Jurkat, Clone E6-1 (cell line): ENCODE measurements at regions not wholly inside any gene's neighbourhood (a gene's known extent, or its start where the extent isn't known, plus 50 kb on each side); places are given as distances from the start of the nearest gene placed in this dataset.

Experiments
- DNase-seq: peaks from one replicate; pipeline ENCODE4 v3.0.0-alpha.2; 2011; ENCODE audit warnings: low read depth, low spot score
- H3K4me3 ChIP-seq: 2 replicates; pipeline ENCODE4 v1.5.1; 2011; ENCODE audit warnings: mild to moderate bottlenecking, low read length, control low read depth, moderate library complexity

- DNase-seq = no peak
Measured at GRCh38 chr17:5635949-5636348, 51.6 kb upstream of the NLRP1 start.

GRCh38 chr17:5638596-5638995 lies 54.3 kb upstream of the NLRP1 start:
- DNase-seq = no peak
- no peak overlapping the region for H3K4me3 ChIP-seq

More at GRCh38 chr17:5635949-5636348, 51.6 kb upstream of the NLRP1 start:
- H3K4me3 ChIP-seq = no peak overlapping the region

DNA sequence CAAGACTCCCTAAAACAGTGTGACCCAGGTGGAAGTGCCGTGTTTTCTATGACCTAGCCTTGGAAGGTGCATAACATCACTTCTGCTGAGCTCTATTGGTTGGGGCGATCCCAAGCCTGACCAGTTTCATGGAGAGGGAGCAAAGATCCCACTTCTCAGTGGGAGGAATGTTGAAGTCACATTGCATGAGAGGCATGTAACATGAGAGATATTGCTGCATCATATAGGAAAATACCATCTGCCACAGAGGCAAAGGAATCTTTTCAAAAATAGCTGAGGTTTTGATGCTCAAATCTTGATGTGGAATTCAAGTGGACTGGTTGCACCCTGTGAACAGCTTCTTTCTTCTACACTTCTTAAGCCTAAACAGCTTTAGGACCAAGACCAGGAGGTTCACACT lies 56.4 kb upstream of the NLRP1 start:
- no peak for DNase-seq
- no peak overlapping the region for H3K4me3 ChIP-seq

GRCh38 chr17:5642752-5643151 lies 58.4 kb upstream of the NLRP1 start:
- H3K4me3 ChIP-seq = no peak overlapping the region
- DNase-seq = no peak

GRCh38 chr17:5644065-5644464 lies 59.8 kb upstream of the NLRP1 start:
- no peak for DNase-seq
- H3K4me3 ChIP-seq = no peak overlapping the region

DNA sequence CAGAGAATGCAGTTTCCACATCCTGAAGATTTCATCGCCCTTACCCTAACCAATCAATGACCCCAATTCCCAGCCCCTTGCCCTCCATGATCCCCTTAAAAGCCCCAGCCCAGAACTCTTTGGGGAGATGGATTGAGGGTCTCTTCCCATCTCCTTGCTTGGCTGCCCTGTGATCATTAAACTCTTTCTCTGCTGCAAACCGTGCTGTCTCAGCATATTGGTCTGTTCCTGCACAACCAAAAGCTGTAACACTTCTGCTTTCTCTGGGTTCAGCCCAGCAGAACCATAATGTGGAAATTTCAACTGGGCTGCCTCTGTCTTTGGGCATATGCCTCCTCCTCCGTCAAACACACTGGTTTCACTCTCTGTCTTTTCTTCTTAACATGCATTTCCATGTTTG lies 67.0 kb upstream of the NLRP1 start:
- H3K4me3 ChIP-seq = no peak overlapping the region
- DNase-seq = no peak

- H3K4me3 ChIP-seq = no peak overlapping the region
- no peak for DNase-seq
Measured at GRCh38 chr17:5661491-5662125, 77.3 kb upstream of the NLRP1 start.

DNA sequence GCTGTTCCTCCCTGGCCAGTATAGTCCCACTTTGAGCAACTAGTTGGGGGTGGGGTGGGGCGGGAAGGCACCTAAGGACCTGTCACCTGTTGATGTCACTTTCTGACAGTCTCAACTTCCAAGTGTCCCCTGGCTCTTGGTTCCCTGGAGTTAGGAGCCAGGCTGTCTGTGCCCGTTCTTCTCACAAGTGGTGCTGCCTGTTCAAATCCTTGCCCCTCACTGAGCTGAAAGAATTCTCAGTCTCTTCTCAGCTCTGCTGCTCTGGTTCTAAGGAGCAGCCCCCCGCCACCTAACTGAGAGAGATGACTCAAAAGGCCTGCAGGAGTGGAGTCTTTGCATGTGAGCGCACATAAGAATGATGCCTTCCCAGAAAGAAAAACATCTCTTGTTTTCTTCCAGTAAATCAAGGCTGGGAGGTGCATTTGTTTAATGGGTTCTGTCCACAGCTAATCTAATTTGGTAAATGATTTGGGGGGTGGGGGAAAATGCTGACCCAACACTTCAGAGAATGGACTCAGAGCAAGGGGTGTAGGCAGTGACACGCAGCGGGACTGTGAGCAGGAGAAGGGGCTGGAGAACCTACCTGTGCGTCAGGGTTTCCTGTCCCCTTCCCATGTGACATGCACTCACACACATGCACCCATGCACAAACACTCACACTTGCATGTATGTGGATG lies 78.2 kb upstream of the NLRP1 start:
- no peak for DNase-seq
- H3K4me3 ChIP-seq = no peak overlapping the region

- no peak for DNase-seq
- no peak overlapping the region for H3K4me3 ChIP-seq
Measured at GRCh38 chr17:5665164-5665563, 80.9 kb upstream of the NLRP1 start.

DNA sequence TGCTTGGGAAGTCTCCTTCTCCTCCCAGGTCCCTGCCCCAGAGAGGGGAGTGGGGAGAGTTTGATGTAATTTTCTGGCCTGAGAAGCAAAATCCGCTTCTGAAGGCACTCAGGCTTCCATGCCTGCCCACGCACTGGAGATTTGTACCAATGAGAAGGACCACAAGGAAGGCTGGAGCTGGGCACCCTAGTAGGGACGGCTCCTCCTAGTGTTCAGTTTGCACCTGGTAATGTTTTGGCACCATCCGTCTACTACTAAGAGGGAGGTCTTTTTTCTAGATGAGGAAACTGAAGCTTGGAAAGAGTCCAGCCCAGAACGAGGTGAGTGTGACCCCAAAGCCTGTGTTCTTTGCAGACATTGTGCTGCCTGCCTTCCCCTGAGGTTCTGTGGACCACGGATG lies 83.6 kb upstream of the NLRP1 start:
- no peak overlapping the region for H3K4me3 ChIP-seq
- DNase-seq = no peak

DNA sequence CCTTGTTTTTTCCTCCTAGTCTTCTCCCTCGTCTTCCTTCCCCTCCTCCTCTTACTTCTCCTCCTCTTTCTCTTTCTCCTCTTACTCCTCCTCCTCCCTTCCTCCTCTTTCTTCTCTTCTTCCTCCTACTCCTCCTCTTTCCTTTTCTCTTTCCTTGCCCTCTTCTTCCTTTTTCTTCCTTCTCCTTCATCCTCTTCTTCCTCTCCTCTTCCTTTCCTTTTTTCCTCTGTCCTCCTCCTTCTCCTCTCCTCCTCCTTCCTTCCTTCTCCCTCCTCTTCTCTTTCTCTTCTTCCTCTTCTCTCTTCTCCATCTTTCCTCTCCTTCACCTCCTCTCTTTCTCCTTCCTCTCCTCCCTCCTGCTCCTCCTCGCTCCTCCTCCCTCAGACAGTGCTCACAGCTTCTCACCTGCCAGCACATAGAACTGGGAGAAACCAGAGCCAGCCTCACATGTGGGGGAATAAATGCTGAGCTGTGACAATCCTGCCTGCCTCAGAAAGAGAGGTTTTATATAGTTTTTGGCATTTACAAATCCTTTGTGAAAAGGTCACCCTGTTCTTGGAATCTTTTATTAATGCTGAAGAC lies 84.3 kb upstream of the NLRP1 start:
- H3K4me3 ChIP-seq = no peak overlapping the region
- DNase-seq = no peak

DNA sequence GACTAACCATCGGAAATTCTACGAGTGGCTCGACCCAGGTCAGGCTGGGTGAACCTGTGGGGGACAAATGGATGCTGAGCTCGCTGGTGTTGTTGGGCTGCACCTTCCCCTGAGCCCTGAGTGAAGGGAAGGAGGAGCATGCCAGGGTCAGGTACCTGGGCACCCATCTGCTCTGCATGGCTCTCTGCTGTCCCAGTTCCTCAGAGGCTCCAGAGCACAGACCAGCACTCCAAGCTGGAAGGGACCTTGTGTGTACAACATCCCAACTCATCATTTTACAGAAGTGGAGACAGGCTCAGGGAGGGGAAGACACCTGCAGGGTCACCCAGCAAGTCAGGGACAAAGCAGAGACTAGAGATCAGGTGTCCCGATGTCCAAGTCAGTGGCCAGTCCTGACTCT lies 84.9 kb upstream of the NLRP1 start:
- no peak overlapping the region for H3K4me3 ChIP-seq
- DNase-seq = no peak

DNA sequence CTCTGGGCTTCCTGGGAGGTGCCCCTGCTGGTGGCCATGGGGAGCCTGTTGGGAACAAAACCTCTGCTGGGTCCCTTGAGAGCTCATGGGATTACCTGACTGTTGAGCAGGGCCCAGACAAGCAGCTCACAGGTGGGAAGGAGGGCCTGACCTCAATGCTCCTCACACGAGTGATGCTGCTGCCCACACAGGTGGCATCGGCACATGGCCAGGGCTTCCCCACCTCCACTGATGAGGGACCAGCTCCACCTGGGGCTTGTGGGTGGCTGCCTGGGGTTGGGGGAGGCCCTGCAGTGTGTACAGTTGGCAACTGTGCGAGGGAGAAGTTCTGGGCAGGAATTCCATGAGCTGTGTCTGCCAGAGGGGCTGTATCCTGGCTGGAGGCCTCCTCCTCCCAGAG lies 87.8 kb upstream of the NLRP1 start:
- no peak overlapping the region for H3K4me3 ChIP-seq

GRCh38 chr17:5672815-5673430 lies 88.6 kb upstream of the NLRP1 start:
- DNase-seq = no peak
- H3K4me3 ChIP-seq = no peak overlapping the region

More for the DNA sequence above, 87.8 kb upstream of the NLRP1 start:
- no peak for DNase-seq

DNA sequence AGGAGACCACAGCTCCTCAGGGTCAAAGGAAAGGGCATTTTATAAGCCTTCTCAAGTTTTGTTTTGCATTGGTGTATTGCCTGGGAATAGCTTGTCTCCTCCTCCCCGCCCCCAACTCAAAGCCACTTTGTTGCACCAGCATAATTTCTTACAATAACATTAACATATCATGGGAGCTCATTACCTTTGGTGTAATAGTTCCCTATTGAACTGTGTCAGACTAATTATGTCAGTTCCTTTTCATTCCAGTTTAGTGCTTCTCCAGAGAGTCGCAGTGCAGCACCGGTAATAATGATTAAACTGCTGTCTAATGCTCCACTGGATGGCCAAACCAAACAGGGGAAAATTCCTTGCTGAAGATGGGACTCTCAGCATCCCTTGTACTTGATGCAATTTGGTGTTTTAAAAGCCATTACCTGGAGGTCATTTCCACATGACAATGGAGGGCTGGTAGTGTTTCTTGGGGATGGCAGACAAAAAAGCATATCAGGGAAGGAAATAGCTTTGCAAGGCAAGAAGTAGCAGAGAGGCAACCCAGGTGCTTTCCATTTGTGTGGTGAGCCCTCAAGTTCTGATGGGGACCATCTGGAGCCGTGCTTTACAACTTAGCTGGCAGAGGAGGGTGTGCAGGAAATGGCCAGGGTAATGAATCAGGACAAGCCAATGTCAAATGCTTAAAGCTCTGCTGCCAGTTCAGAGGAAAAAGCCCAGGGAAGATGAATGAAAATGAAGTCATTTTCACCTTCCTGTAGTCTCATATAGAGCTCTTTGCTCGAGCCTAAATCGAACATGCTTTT lies 91.5 kb upstream of the NLRP1 start:
- H3K4me3 ChIP-seq = no peak overlapping the region
- no peak for DNase-seq

- no peak overlapping the region for H3K4me3 ChIP-seq
- DNase-seq = no peak
Measured at GRCh38 chr17:5677620-5678019, 93.3 kb upstream of the NLRP1 start.

GRCh38 chr17:5678171-5678570 lies 93.9 kb upstream of the NLRP1 start:
- no peak overlapping the region for H3K4me3 ChIP-seq
- no peak for DNase-seq

- DNase-seq = no peak
Measured at GRCh38 chr17:5680766-5681165, 96.5 kb upstream of the NLRP1 start.

DNA sequence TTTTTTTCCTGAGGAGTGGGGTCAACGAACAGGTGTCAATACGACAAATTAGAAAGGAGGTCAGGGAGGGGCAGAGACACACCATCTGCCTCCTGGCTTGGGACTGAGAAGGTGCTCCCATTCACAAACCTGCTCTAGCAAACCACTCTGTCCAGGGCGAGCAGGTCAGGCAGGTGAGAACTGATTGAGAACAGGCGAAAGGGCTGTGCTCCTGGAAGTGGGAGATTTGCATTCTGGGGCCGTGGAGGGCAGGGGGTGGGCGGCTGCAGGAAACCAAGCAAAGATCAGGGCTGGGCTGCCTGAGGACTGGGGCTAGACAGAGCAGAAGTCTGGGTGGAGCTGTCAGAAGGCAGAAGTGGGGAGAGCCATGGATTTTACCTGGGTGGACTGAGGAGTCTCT lies 98.9 kb upstream of the NLRP1 start:
- DNase-seq = no peak
- H3K4me3 ChIP-seq = no peak overlapping the region

More at GRCh38 chr17:5680766-5681165, 96.5 kb upstream of the NLRP1 start:
- no peak overlapping the region for H3K4me3 ChIP-seq
